Left lung (tissue), 4 donors: ENCODE measurements at regions not wholly inside any gene's neighbourhood (a gene's known extent, or its start where the extent isn't known, plus 50 kb on each side); places are given as distances from the start of the nearest gene placed in this dataset.
A peak's percentile ranks its signal among the peaks of the same experiment; 100 is the strongest.
"Not testable (repeated sequence)": the region's sequence is repeated elsewhere in the genome, so short reads cannot be mapped to it uniquely, and the experiment has no call there.

Source experiments
- ATAC-seq: fragments of 200-7000 bp; cut with Tn5 transposase; one replicate; pipeline ENCODE4 v1.9.1; 2020; ENCODE audit warnings: moderate library complexity
- DNase-seq, 4 donors: peaks; one replicate each; pipeline ENCODE4 v3.0.0-alpha.2; 2013 to 2020
- H3K27ac ChIP-seq, 2 donors: fragments of 200-600 bp; sonication (generic) in 1 of 2; one replicate each; pipeline versions ENCODE4 v1.5.0 to v1.8.0; 2020 to 2021
- H3K27me3 ChIP-seq, 2 donors: fragments of 200-600 bp; sonication (generic) in 1 of 2; one replicate each; pipeline versions ENCODE4 v1.5.0 to v1.8.0; 2020 to 2021
- H3K36me3 ChIP-seq, 2 donors: fragments of 200-600 bp; sonication (generic) in 1 of 2; one replicate each; pipeline versions ENCODE4 v1.5.0 to v1.8.0; 2020 to 2021
- H3K4me1 ChIP-seq, 2 donors: fragments of 200-600 bp; one replicate each; pipeline ENCODE4 v1.8.0; 2021
- H3K4me3 ChIP-seq, 2 donors: fragments of 200-600 bp; sonication (generic) in 1 of 2; one replicate each; pipeline versions ENCODE4 v1.5.0 to v1.8.0; 2020 to 2021; ENCODE audit warnings: mild to moderate bottlenecking in 1 of 2
- H3K9me3 ChIP-seq, 2 donors: fragments of 200-600 bp; sonication (generic) in 1 of 2; one replicate each; pipeline versions ENCODE4 v1.5.0 to v1.8.0; 2020 to 2021
- CTCF ChIP-seq, 2 donors: fragments of 200-600 bp; sonication (generic) in 1 of 2; IDR thresholded peaks; one replicate each; pipeline versions ENCODE4 v1.5.0 to v1.8.0; 2021; ENCODE audit warnings: antibody characterized with exemption in 2 of 2
- intact Hi-C, 2 donors: fragments of 100-400 bp; cut with DNase I; formaldehyde crosslinking; loops; one replicate each; pipeline versions ENCODE4 v1.11.2 to v1.14.2; 2022
- donor health status: DM: no; HTN: yes; CAD: no.
- donor health status: DM: no; HTN: no; CAD: no.

DNA sequence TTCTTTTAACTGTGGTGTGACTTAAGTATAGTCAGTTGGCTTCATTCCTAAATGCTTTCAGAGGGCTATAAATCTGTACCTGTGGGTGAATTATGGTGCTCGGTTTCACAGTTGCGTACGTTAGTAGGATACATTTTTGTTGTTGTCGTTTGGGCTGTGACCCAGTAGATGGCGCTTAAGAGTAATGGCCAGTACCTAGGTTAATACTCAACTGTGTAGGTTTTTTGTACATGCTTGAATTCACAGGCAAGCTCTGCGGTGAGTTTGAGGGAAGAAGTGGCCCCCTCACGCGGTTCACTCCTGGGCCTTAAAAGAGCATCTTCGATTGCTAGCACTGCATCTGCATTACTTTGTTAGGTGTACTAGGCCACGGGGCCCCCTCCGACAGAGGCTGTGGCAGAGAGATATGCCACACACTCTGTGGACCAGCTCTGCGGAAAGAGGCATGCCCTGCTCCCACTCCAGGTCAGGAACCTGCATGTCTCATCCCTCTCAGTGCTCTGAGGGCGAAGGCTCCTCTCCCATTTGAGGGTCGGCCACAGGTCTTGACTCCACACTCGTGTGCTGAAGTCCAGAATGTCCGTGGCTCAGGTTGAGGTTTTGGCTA lies 224.6 kb upstream of the TBL1Y start:
- DNase-seq, H3K27me3 ChIP-seq, H3K27ac ChIP-seq, H3K36me3 ChIP-seq, H3K4me3 ChIP-seq, ATAC-seq, H3K4me1 ChIP-seq, H3K9me3 ChIP-seq, intact Hi-C loops: not testable (repeated sequence)

- H3K4me3 ChIP-seq, H3K4me1 ChIP-seq, H3K27ac ChIP-seq, H3K9me3 ChIP-seq, ATAC-seq, DNase-seq, H3K36me3 ChIP-seq, H3K27me3 ChIP-seq, intact Hi-C loops: not testable (repeated sequence)
Measured at GRCh38 chrY:6701558-6702161, 208.8 kb upstream of the TBL1Y start.

DNA sequence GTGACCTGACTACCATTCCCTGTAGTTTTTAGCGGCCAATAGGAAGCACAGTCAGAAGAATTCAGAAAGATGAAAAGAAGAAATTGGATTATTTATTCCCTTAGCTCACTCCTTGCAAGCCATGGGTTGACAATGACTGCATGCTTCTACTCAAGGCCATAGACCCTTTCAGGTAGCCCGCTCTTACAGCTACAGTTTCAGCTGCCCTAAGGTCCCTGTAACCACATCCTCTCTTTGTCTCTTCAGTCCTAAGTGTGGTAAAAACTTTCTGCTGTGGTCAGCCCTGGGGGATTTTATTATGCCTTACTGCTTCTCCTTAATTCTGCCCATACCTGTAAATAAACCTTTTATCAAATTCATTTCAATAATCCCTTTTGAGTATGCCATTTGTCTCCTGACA lies 189.1 kb upstream of the TBL1Y start:
- H3K27me3 ChIP-seq, H3K4me3 ChIP-seq, H3K27ac ChIP-seq, DNase-seq, H3K4me1 ChIP-seq, ATAC-seq, H3K9me3 ChIP-seq, H3K36me3 ChIP-seq, intact Hi-C loops: not testable (repeated sequence)

DNA sequence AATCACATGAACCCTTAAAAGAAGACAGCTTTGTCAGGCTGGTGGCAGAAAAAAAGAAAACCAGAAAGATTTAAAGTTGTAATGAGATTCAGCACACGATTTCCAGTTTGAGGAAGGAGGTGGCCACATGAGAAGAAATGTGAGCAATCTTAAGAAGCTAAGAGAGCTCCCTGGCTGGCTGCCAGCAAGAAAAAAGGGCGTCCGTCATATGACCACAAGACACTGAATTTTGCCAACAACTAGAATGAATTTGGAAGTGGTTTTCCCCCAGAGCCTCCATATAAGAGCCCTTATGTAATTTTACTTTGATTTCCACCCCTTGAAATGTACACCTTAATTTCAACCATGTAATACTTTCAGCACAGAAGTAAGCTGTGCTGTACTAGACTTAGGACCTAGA lies 163.3 kb upstream of the TBL1Y start:
- peak in 1 of 4 donors; percentile 10 for DNase-seq
- H3K36me3 ChIP-seq, H3K27me3 ChIP-seq, ATAC-seq, H3K4me1 ChIP-seq, intact Hi-C loops, H3K4me3 ChIP-seq, H3K27ac ChIP-seq, H3K9me3 ChIP-seq: not testable (repeated sequence)

- DNase-seq (no peak), ATAC-seq (no peak)
- Histone ChIP-seq H3K27me3 (no peaks in the 10 kb centered on the region), H3K27ac (no peak overlapping the region), H3K4me3 (no peak overlapping the region), H3K36me3 (no peaks in the 10 kb centered on the region), H3K9me3 (no peaks in the 10 kb centered on the region), H3K4me1 (no peaks in the 10 kb centered on the region)
- intact Hi-C loops = no loop called here
- TF ChIP-seq CTCF (IDR thresholded peaks at IDR 0.05) = no peak
Measured at GRCh38 chrY:6782334-6782733, 128.2 kb upstream of the TBL1Y start.

- no peak overlapping the region for H3K4me3 ChIP-seq
- ATAC-seq (no peak), DNase-seq (no peak)
- intact Hi-C loops = no loop called here
- no peaks in the 10 kb centered on the region for H3K36me3 ChIP-seq
- no peak for TF ChIP-seq CTCF (IDR thresholded peaks at IDR 0.05)
- H3K27ac ChIP-seq = no peak overlapping the region
- no peaks in the 10 kb centered on the region for H3K9me3 ChIP-seq
- no peaks in the 10 kb centered on the region for H3K4me1 ChIP-seq
- no peaks in the 10 kb centered on the region for H3K27me3 ChIP-seq
Measured at GRCh38 chrY:6786960-6787359, 123.5 kb upstream of the TBL1Y start.

DNA sequence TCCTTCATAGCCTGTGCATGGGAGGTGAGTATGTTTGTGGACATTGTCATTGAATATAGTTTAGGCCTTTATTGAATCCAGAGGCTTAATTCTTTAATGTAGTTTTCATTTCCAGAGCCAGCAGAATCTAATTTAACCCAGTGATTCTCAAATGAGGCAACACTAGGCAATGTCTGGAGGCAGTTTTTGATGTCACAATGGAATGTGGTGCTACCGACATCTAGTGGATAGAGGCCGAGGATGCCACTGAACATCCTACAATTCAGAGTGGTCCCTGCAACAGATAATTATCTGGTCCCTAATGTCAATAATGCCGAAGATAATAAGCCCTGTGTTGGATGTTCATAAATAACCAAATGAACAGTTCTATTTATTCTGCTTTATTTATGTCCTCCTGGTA lies 98.9 kb upstream of the TBL1Y start:
- intact Hi-C loops = no loop called here
- DNase-seq = peak in 1 of 4 donors; percentile 10
- no peak overlapping the region for H3K4me3 ChIP-seq

More for the DNA sequence above, 98.9 kb upstream of the TBL1Y start:
- H3K9me3 ChIP-seq = no peaks in the 10 kb centered on the region
- no peaks in the 10 kb centered on the region for H3K36me3 ChIP-seq
- no peak overlapping the region for H3K27ac ChIP-seq
- TF ChIP-seq CTCF (IDR thresholded peaks at IDR 0.05) = no peak
- no peaks in the 10 kb centered on the region for H3K4me1 ChIP-seq
- ATAC-seq = no peak
- no peaks in the 10 kb centered on the region for H3K27me3 ChIP-seq
